ENCODE measurements at regions not wholly inside any gene's neighbourhood (a gene's known extent, or its start where the extent isn't known, plus 50 kb on each side); places are given as distances from the start of the nearest gene placed in this dataset.

DNA sequence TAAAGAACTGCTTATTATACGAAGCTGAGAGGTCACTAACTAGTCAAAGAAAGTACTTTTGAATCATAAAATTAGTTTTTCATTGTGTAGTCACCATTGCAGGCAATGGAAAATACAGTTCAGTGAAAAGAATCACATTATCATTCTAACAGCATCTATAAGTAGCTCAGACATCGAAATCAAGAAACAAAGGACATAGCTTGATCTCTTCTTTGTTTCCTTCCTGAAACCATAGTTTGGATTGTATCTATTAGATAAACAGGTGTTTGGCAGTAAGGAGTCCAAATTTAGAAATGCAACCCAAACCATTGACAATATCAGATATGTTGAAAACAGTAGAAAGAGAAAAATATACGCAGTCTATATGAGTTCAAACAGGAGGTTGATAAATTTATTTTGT, 697.3 kb downstream of the TFAP2A start:
- Histone ChIP-seq H3K9me3 (ENCODE audit: control insufficient read depth, insufficient read depth, low read length) (no peaks in the 10 kb centered on the region), H3K4me3 (ENCODE audit: low read length) (no peak overlapping the region), H3K27ac (ENCODE audit: low read length) (no peak overlapping the region), H3K27me3 (ENCODE audit: control insufficient read depth, insufficient read depth, low read length) (no peaks in the 10 kb centered on the region), H3K4me1 (ENCODE audit: control insufficient read depth, insufficient read depth, low read length) (no peaks in the 10 kb centered on the region), H3K36me3 (ENCODE audit: control insufficient read depth, insufficient read depth, low read length) (no peaks in the 10 kb centered on the region)
- Mint-ChIP-seq H3K4me3 (no peak overlapping the region), H3K36me3 (no peaks in the 10 kb centered on the region), H3K27ac (no peak overlapping the region), H3K4me1 (no peaks in the 10 kb centered on the region), H3K9me3 (peaks cover 5 to 14% of the 10 kb centered on the region in 2 donors), H3K27me3 (ENCODE audit: low read depth in 2 of 2) (no peaks in the 10 kb centered on the region)
- DNase-seq (no peak), ATAC-seq (no peak)
- 67% methylated on average over 1 of the region's 3 CpGs for WGBS (ENCODE audit: insufficient coverage)
- intact Hi-C loops (cut with micrococcal nuclease), result no loop called here
- TF ChIP-seq, protein P1, sequence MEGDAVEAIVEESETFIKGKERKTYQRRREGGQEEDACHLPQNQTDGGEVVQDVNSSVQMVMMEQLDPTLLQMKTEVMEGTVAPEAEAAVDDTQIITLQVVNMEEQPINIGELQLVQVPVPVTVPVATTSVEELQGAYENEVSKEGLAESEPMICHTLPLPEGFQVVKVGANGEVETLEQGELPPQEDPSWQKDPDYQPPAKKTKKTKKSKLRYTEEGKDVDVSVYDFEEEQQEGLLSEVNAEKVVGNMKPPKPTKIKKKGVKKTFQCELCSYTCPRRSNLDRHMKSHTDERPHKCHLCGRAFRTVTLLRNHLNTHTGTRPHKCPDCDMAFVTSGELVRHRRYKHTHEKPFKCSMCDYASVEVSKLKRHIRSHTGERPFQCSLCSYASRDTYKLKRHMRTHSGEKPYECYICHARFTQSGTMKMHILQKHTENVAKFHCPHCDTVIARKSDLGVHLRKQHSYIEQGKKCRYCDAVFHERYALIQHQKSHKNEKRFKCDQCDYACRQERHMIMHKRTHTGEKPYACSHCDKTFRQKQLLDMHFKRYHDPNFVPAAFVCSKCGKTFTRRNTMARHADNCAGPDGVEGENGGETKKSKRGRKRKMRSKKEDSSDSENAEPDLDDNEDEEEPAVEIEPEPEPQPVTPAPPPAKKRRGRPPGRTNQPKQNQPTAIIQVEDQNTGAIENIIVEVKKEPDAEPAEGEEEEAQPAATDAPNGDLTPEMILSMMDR (IDR thresholded peaks at IDR 0.05), result no peak

DNA sequence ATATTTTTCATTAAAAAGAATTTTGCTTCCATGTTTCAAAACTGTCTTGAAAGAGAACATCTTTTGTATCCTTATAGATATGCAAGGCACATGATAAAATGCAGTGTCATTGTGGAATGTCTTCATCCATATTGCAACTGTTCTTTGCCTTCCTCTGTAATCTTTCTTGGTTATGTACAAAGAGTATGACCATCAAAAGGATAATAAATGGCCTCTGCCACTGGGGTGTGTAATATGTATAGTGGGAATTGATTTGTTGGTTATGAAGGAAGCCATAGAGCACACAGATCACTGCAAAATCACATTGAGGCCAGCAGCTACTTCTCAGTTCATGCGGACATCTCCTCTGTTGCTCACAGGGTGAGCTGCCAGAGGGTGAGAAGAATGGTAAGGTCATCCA, 703.5 kb downstream of the TFAP2A start:
- Mint-ChIP-seq H3K27ac (no peak overlapping the region), H3K9me3 (peaks cover 7 to 9% of the 10 kb centered on the region in 2 donors), H3K27me3 (ENCODE audit: low read depth in 2 of 2) (no peaks in the 10 kb centered on the region), H3K36me3 (no peaks in the 10 kb centered on the region), H3K4me3 (no peak overlapping the region), H3K4me1 (no peaks in the 10 kb centered on the region)
- Histone ChIP-seq H3K4me1 (ENCODE audit: control insufficient read depth, insufficient read depth, low read length) (no peaks in the 10 kb centered on the region), H3K9me3 (ENCODE audit: control insufficient read depth, insufficient read depth, low read length) (no peaks in the 10 kb centered on the region), H3K27ac (ENCODE audit: low read length) (no peak overlapping the region), H3K36me3 (ENCODE audit: control insufficient read depth, insufficient read depth, low read length) (no peaks in the 10 kb centered on the region), H3K4me3 (ENCODE audit: low read length) (no peak overlapping the region), H3K27me3 (ENCODE audit: control insufficient read depth, insufficient read depth, low read length) (no peaks in the 10 kb centered on the region)
- TF ChIP-seq, protein P1 (IDR thresholded peaks at IDR 0.05), result no peak
- WGBS (ENCODE audit: insufficient coverage), result 100% methylated on average over 1 of the region's 1 CpG
- intact Hi-C loops (cut with micrococcal nuclease), result no loop called here
- no peak for ATAC-seq
- no peak for DNase-seq

DNA sequence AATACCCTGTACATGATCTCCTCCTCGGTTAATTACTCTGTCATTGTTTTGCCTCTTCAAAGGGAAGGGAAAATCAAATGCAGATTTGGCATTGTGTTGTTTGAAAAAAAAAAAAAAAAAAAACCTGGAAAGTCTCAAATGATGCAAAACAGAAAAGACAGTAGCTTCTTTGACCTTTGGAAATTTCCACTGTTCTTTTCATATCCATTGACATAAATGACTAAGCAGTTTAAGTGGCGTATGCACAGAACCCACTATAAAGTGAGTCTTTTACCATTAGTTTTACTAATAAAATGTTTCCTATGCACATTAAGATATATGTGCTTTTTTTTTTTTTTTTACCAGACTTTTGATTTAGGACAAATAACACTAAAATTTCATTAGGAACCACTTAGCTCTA, 704.3 kb downstream of the TFAP2A start:
- intact Hi-C loops (cut with micrococcal nuclease), result no loop called here
- Histone ChIP-seq H3K9me3 (ENCODE audit: control insufficient read depth, insufficient read depth, low read length) (no peaks in the 10 kb centered on the region), H3K36me3 (ENCODE audit: control insufficient read depth, insufficient read depth, low read length) (no peaks in the 10 kb centered on the region), H3K4me3 (ENCODE audit: low read length) (no peak overlapping the region), H3K27ac (ENCODE audit: low read length) (no peak overlapping the region), H3K4me1 (ENCODE audit: control insufficient read depth, insufficient read depth, low read length) (no peaks in the 10 kb centered on the region), H3K27me3 (ENCODE audit: control insufficient read depth, insufficient read depth, low read length) (no peaks in the 10 kb centered on the region)
- H3K36me3 Mint-ChIP-seq, result no peaks in the 10 kb centered on the region
- H3K27ac Mint-ChIP-seq, result no peak overlapping the region
- DNase-seq (no peak), ATAC-seq (no peak)
- H3K27me3 Mint-ChIP-seq (ENCODE audit: low read depth in 2 of 2), result no peaks in the 10 kb centered on the region
- no peaks in the 10 kb centered on the region for H3K4me1 Mint-ChIP-seq
- H3K4me3 Mint-ChIP-seq, result no peak overlapping the region
- TF ChIP-seq, protein P1 (IDR thresholded peaks at IDR 0.05), result no peak
- peaks cover 7 to 9% of the 10 kb centered on the region in 2 donors for H3K9me3 Mint-ChIP-seq
- 67% methylated on average over 1 of the region's 2 CpGs for WGBS (ENCODE audit: insufficient coverage)

DNA sequence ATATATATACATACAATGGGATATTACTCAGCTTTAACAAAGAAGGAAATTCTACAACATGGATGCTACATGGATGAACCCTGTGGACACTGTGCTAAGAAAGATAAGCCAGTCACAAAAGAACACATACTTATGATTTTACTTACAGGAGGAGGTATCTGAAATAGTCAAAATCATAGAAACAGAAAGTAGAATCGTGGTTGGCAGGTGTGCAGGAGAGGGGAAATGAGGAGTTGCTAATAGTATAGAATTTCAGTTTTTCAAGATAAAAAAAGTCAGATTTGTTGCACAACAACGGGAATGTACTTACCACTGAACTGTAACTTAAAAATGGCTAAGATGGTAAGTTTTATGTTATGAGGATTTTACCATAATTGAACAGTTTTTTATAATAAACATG, 706.3 kb downstream of the TFAP2A start:
- DNase-seq, result no peak
- Histone ChIP-seq H3K9me3 (ENCODE audit: control insufficient read depth, insufficient read depth, low read length) (no peaks in the 10 kb centered on the region), H3K27me3 (ENCODE audit: control insufficient read depth, insufficient read depth, low read length) (no peaks in the 10 kb centered on the region), H3K4me3 (ENCODE audit: low read length) (no peak overlapping the region), H3K36me3 (ENCODE audit: control insufficient read depth, insufficient read depth, low read length) (no peaks in the 10 kb centered on the region), H3K4me1 (ENCODE audit: control insufficient read depth, insufficient read depth, low read length) (no peaks in the 10 kb centered on the region), H3K27ac (ENCODE audit: low read length) (no peak overlapping the region)
- no peak for ATAC-seq
- intact Hi-C loops (cut with micrococcal nuclease), result no loop called here
- TF ChIP-seq, protein P1 (IDR thresholded peaks at IDR 0.05), result no peak
- Mint-ChIP-seq H3K4me3 (no peak overlapping the region), H3K9me3 (peaks cover 2 to 3% of the 10 kb centered on the region in 2 donors), H3K27ac (no peak overlapping the region), H3K4me1 (no peaks in the 10 kb centered on the region), H3K36me3 (no peaks in the 10 kb centered on the region), H3K27me3 (ENCODE audit: low read depth in 2 of 2) (no peaks in the 10 kb centered on the region)
- WGBS (ENCODE audit: insufficient coverage), result 60% methylated on average over 2 of the region's 2 CpGs

Measured in natural killer cell (primary cell).